GM23248 (cell line): ENCODE measurements at regions not wholly inside any gene's neighbourhood (a gene's known extent, or its start where the extent isn't known, plus 50 kb on each side); places are given as distances from the start of the nearest gene placed in this dataset.

Experiments
- EZH2 ChIP-seq: fragments of 200-600 bp; sonication (generic); IDR thresholded peaks from 2 replicates; pipeline ENCODE4 v1.6.1; 2018; ENCODE audit warnings: antibody characterized with exemption, mild to moderate bottlenecking; ENCODE audit not compliant: insufficient read depth, poor library complexity, severe bottlenecking
- EZH2phosphoT487 ChIP-seq: fragments of 200-600 bp; sonication (generic); IDR thresholded peaks from 2 replicates; pipeline ENCODE4 v1.6.1; 2018; ENCODE audit warnings: antibody characterized with exemption, moderate library complexity, mild to moderate bottlenecking, low read depth; ENCODE audit not compliant: insufficient read depth

- no peak for TF ChIP-seq EZH2
- no peak for TF ChIP-seq EZH2phosphoT487
Measured at GRCh38 chr2:217436386-217436785, 566.4 kb downstream of the TNS1 start.
